Inferior parietal cortex (tissue), 1 donor: ENCODE measurements at regions not wholly inside any gene's neighbourhood (a gene's known extent, or its start where the extent isn't known, plus 50 kb on each side); places are given as distances from the start of the nearest gene placed in this dataset.

Source experiments
- DNase-seq: peaks from one replicate; pipeline ENCODE4 v3.0.0-alpha.2; 2016; ENCODE audit errors: extremely low spot score

DNA sequence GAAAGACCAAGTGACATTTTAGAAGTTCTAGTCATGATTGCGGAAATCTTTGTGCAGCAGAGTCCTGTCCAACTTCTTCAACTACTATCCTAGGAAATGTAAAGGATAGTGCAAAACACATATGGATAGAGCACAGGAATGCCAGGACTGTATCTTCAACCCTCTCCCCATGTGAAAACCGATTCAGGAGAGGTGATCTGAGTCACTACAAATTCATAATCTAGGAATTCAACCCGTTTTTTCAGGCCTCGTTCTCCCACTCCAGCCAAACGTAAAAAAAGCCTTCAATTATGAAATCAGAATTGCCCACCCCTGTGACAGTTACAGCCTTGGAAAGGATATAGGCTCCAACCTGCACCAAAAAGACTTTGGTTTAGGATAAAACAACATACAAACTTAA, 52.9 kb upstream of the RGS1 start:
- DNase-seq, result no peak

DNA sequence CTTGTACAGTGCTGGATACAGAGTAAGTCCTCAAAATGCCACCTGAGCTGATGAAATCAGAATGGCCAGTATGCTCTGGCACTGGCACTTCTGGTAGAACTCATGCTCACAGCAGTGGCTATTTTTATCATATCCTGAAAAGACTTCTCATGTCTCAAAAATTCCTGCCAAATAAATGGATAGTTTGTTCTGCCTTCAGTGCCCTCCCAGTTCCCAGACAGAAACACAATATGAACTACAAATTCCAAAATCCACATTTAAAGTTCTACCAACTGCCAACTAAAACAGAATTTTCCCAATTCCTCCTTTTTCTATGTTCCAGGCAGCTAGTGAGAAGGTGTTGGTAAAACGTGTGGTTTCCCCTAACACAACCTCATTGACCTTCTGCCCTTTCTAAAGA, 51.4 kb upstream of the RGS1 start:
- no peak for DNase-seq
